Stimulated activated CD8-positive, alpha-beta memory T cell treated with anti-CD3 and anti-CD28 coated beads, Interleukin-12 subunit alpha, Interleukin-12 subunit beta, amount 100 ng/mL, for 24 hours (primary cell): ENCODE measurements at regions not wholly inside any gene's neighbourhood (a gene's known extent, or its start where the extent isn't known, plus 50 kb on each side); places are given as distances from the start of the nearest gene placed in this dataset.
"Not testable (repeated sequence)": the region's sequence is repeated elsewhere in the genome, so short reads cannot be mapped to it uniquely, and the experiment has no call there.

Experiments
- DNase-seq: peaks from one replicate; pipeline ENCODE4 v3.0.0-alpha.2; 2020; ENCODE audit errors: extremely low read depth

DNA sequence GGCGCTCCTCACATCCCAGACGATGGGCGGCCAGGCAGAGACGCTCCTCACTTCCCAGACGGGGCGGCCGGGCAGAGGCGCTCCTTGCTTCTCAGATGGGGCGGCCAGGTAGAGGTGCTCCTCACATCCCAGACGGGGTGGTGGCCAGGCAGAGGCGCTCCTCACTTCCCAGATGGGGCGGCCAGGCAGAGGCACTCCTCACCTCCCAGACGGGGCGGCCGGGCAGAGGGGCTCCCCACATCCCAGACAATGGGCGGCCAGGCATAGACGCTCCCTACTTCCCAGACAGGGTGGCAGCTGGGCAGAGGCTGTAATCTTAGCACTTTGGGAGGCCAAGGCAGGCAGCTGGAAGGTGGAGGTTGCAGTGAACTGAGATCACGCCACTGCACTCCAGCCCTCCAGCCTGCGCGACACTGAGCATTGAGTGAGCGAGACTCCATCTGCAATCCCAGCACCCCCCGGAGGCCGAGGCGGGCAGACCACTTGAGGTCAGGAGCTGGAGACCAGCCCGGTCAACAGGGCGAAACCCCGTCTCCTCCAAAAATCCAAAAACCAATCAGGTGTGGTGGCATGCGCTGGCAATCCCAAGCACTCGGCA, 833.7 kb upstream of the RAG2 start:
- not testable (repeated sequence) for DNase-seq

DNA sequence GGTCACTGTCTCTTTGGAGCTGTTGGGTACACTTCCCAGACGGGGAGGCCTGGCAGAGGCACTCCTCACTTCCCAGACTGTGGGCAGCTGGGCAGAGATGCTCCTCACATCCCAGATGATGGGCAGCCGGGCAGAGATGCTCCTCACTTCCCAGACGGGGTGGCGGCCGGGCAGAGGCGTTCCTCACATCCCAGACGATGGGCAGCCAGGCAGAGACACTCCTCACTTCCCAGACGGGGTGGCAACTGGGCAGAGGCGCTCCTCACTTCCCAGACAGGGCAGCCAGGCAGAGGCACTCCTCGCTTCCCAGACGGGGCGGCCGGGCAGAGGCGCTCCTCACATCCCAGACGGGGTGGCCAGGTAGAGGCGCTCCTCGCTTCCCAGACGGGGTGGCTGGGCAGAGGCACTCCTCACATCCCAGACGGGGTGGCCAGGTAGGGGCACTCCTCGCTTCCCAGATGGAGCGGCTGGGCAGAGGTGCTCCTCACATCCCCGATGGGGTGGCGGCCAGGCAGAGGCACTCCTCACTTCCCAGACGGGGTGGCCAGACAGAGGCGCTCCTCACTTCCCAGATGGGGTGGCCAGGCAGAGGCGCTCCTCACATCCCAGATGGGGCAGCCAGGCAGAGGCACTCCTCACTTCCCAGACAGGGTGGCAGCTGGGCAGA, 833.1 kb upstream of the RAG2 start:
- not testable (repeated sequence) for DNase-seq

DNA sequence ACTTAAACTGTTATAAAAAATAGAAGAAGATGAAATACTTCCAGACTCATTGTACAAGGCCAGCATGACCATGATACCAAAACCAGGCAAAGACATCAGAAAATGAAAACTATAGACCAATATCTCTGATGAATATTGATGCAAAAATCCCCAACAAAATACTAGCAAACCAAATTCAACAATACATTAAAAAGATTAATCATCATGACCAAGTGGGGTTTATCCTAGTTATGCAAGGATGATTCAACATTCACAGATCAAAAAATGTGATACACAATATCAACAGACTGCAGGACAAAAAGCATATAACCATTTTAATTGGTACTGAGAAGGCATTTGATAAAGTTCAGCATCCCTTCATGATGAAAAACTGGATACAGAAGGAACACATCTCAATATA, 824.5 kb upstream of the RAG2 start:
- DNase-seq, result no peak

DNA sequence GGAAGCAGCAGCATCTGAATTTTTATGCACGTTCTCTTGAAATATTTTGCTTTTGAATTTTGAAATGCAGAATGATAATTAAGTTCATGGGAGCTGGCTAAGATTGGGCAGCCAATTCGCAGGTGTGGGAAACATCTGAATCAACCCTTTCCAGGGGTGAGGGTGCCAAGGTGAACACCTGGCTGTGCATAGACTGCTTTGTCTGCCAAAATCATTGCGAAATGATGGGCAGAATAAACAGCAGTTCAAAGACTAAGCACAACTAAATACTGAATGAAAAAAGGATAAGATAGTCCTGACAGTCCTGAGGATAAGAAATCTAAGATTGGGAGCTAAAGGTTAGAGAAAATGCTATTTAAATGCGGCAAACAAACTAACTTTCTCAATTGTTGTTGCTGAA, 813.3 kb upstream of the RAG2 start:
- DNase-seq, result no peak

DNA sequence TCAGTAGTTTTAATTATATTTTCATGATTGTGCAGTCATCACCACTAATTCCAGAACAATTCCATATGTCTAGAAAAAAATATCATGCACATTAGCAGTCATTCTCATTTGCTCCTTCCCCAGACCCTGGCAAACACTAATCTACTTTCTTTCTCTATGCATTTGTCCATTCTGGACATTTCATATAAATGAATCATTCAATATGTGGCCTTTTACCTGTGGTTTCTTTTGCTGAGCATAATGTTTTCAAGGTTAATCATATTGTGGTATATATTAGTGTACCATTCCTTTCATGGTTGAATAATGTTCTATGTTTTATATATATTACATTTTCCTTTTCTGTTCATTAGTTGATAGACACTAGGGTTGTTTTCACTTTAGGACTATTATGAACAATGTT, 811.1 kb upstream of the RAG2 start:
- no peak for DNase-seq

DNA sequence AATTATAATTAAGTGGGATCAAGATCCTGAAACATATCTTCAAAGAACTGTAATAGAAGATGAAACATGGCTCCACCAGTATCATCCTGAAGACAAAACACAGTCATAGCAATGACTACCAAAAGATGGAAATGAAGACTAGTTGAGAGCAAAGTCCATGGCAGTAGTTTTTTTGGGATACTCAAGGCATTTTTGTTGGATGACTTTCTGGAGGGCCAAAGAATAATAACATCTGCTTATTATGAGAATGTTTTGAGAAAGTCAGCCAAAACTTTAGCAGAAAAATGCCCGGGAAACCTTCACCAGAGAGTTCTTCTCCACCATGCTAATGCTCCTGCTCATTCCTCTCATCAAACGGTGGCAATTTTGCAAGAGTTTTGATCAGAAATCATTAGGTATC, 809.4 kb upstream of the RAG2 start:
- DNase-seq, result no peak

DNA sequence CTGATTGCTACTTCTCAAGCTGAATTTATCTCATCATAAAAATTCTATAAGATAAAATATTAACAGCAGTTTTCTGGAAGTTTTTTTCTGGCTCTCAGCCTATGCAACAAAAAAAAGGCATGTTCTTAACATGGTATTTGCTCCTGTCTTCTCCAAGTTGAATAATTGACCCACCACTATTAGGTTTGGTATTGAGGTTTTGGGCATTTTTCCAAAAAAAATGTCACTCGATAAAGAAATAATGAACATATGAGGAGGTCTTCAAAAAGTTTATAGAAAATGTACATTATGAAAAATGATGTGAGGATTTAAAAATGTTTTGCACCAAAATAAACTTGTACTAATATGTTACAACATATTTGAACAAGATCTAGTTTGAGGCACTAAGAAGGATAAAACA, 808.6 kb upstream of the RAG2 start:
- no peak for DNase-seq

DNA sequence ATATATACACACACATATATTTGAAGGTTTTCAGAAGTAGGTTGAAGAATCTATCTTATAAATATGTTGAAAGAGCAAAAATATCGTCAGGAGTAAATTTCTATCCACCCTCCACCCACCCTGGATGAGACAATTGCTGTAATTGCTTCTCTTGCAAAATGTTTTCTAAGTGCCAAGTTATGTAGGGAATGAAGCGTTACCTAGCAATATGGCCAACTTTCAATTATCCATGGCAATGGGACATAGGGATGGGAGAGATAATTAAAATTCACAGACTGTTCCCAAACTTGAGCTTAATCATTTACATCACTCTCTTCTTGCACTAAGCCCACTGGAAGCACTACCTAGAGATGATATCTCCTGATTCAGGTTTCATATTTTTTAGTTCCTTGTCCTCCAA, 806.2 kb upstream of the RAG2 start:
- DNase-seq, result no peak

DNA sequence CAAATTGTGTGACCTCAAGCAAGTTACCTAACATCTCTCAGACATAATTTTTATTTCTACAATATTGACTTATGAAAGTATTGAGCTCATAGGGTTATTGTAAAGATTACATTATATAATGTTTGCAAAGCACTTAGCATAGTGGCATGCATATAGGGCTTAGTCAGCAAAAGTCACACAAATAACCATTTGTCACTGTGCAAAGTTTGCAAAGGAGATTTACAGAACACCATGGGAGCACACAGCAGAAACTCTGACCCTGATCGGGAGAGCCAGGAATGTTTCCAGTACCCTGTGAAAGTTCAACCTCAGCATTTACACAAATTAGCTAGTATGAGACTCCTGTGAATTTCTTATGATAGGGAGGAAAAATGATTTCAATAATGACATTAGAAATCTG, 804.6 kb upstream of the RAG2 start:
- no peak for DNase-seq

DNA sequence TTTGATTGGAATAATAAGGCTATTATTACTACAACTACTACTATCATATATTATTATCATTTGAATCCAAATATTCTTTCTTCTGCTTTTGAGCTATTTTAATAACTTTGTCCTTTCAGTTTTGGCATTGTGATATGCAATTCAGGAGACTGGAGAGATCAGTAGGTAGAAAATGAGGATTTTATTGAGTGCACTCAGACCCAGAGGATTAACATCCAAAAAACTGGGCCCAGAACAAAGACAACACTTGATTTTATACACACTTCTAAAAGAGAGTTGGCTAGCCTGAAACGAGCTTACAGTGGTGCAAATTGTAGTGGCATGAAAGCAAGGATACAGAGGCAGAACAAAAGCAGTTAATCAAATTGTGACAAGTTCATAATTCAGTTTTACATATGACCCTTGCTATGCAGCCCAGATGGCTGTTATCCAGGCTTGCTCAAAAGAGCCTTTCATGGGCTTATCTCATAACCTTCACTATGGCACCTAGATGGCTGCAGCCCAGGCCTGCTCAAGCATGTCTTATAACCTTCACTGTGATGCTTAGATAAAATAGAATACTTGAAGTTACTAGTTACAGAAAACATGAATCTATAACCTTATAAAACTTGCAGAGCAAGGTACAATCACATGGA, 796.3 kb upstream of the RAG2 start:
- DNase-seq, result no peak

DNA sequence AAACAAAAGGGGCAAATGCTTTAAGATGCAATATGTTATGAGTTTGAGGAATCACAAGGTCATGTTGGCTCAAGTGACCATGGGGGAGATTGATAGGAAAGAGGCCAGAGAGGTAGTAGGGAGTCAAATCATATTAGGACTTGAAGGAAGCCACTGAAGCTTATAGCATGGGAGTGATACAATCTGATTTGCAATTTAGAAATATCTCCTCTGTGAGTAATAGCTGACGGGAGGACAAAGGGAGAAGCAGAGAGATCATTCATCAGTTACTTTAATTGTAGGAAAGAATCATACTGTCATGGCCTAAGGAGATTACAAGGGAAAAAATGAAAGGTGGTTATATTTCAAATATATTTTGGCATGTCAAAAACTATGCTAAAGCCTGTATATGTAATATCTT, 793.6 kb upstream of the RAG2 start:
- DNase-seq, result no peak

DNA sequence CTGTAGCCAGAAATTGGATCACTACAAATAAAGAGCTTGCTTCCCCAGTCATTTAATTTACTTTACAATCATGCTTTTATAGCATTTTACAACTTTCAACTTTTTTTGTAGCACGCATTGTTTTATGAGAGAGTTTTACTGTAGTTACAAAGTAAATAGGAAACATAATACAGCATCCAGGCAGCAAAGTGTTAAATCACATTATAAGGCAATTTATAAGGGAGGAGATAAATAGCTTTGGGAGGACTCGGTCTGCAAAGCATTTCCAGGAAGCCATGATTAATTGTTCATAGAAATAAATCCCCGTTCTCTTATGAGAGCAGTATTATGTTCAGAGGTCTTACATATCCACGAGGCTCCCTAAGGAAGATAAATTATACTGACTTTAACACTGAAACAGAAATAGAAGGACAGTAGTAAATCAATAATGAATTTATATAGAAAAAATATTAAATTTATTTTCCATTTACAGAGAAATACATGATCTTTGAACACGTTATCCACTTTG, 792.6 kb upstream of the RAG2 start:
- DNase-seq, result no peak

DNA sequence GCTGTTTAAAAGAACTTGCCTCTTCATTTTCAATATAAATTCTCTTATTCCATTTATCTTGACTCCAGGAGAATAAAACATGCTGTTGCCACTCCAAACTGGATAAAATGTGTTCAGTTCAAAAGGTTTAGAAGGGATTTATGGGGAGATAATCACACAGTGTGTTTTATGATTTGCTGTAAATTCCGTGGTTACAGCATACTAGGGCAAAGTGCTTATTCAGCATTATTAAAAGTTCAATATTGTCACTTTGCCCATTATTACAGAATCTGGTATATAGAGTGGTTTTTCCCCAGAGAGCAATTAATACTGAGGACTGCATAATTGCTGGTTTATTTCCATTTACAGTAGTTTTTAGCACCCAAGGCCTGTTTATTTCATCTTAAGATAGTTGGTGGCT, 780.9 kb upstream of the RAG2 start:
- no peak for DNase-seq

DNA sequence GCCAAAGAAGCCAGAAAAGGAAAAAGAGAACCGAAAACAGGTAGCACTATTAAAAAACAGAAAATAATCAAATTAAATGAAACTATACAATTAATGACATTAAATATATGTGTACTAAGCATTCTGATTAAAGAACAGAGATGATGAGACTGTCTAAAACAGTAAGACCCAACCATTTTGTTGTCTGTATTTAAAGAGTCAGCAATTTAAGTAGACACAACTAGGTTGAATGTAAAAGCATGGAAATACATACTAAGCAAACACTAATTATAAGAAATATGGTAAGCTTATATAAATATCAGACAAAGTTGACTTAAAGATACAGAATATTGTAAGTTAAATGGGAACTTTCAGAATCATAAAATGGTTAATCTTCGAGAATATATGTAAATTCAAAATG, 774.6 kb upstream of the RAG2 start:
- DNase-seq, result no peak

DNA sequence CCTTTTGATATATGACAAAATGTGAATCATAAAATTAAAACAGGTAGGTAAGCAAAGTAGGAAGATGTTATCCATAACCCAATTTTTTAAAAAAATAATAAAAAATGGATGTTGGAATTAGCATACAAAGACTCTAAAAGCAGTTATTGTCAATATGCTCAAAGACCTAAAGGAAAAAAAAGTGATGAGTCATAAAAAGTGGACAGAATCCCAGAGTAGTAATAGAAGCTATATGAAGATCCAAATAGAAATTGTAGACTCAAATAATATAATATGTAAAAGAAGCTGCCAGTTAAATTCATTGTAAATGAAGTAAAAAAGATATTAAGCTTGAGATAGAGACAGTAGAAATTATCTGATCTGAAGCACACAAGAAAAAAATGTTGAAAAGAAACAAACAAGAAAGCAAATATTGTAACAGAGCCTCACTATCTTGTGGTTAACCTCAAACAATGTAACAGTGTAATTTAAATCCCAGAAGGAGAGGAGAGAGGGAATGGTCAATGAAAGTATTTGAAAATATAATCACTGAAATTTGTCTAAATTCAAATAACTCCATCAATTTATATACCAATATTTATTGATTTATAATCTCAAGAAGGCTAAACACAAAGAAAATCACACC, 773.4 kb upstream of the RAG2 start:
- DNase-seq, result no peak

DNA sequence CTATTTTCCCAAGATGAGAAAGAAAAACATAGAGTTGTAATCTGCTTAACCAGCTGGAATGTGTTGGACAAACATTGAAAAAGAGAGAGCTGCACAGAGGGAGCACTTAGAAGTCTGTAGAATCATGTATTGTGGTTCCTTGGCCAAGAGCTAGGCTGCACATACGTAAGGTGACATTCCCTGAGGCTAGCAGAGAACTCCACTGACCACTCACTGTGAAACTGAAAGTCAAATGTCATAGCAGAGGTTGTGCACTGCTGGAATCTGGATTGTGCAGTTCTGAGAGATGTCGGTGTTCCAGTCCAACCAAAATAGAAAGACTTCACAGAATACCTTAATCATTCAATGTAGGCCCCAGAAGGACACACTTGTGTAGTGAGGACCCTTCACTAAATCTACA, 772.8 kb upstream of the RAG2 start:
- no peak for DNase-seq

DNA sequence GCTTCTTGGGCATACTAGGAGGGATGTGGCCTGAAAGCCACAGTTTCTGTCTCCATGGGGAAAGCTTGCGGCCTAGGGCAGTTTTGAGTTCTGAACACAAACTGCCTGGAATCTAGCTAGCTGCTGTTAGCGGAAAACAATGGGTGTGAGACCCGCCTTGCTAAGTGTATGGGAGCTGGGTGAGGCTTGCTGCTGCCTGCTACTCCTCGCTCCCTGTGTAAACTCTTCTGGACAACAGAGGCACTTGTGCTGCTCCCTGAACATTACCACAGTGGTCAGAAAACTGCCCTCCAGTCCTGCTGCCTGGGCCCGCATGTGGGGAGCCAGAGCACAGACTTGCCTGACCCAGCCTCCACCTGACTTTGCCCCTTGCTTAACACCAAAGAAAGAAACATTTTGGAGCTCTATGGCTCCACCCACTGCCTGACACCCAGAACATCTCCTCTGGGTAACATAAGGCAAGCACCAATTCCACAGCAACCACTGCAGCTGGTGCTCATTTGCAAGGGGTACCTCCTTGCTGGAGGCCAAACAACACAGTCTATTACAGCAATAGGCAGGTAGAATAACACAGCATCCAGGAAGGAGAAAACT, 766.3 kb upstream of the RAG2 start:
- no peak for DNase-seq

DNA sequence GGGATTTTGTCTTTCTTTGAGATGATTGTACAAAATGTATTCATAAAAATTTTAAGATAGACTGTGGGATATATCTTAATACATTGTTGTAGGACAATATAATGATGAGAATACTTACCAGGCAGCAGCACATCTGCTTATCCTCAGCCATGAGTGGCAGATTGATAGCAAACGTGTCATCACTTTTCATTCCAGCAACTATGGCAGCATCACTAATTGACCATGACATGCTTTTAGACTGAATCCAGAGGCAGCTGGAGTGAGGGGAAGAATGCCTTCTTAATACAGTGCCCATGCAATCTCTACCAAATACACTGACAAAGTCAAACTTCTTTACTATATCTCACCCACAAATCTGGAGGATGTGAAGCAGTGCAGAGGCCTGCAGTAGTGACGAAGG, 755.2 kb upstream of the RAG2 start:
- DNase-seq, result no peak

DNA sequence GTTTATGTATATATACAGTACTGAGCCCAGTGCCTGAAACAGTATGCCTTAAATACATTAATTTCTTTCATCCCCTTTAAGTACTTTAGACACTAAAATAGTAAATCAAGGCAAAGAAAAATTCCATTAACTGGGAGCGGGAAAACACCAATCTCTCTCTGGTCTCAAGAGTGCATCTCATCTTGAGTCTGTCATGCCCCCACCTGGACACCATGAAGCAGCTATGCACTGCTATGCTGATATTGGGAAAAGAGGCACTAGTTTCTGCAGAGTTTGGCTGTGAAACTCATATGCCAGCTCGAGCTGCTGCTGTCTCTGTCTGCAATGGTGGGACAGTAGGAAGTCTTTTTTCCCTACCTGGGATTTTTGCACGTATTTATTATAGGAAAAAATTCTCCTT, 754.4 kb upstream of the RAG2 start:
- DNase-seq, result no peak

DNA sequence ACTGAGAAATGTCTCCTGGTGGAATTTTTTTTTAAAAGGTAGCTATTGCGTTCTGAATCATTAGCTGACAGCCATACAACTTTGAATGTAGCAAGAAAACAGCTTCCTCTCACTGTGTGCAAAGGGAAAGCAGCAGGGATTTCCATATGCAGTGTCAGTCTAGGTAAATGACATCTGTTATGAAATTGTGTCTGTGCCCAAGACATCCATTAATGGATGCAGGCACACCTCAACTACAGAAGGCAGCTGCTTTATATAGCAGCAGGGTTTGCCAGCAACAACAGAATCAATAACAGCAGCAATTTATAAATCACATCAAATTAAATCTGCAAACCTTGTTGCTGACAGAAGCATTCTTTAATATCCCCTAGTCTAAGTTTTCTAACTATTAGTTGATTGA, 745.3 kb upstream of the RAG2 start:
- no peak for DNase-seq

DNA sequence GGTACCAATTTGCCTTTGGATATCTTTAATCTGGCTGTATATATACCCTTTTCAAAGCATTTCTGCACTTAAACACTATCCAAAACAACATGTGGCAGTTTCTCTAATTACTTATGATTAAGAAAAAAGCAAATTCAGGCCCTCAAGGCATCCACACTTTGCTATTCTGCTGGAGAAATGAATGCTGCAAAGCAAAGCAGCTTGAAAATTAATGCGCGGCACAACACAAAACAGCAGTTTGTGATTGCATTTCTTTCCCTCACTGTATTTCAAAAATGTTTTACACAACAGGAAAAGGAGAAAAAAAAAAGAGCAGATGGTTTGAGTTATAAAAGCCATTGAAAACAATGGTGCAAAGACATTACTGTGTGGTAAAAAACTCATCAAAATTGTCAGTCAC, 738.4 kb upstream of the RAG2 start:
- no peak for DNase-seq

DNA sequence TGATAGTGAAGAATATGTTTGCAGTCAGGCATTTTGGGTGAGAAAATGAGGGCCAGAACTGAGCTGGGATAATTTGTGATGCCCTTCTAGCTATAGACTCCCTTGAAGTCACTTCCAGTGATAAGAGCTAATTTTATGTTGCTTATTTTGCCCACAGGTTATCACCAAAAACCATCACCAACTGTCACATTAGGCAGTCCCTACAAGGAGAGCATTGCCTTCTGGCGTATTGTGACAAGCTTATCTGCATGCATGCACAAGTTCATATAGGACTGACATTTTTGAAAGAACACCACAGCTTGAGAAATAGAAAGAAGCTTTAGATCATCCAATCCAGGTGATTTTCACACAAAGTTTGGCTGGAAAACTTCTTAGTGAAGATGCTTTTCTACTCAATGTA, 735.3 kb upstream of the RAG2 start:
- no peak for DNase-seq

DNA sequence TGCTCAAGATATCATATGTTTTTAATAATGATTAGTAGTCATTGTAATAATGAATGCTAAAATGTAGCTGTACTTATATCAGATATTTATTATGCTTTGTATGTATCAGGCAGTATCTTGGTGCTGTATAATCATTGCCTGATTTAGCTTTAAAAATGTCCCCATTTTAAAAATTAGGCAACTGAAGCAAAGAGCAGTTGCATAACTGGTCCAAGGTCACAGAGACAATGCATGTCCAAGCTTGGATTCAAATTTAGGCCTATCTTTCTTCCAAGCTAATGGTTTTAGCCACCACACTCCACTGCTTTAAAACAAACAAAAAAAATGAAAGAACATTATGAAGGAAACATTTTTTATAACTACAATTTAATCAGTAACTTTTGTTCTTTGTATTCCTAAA, 725.8 kb upstream of the RAG2 start:
- no peak for DNase-seq
